Inferior parietal cortex (tissue), 1 donor: ENCODE measurements at regions not wholly inside any gene's neighbourhood (a gene's known extent, or its start where the extent isn't known, plus 50 kb on each side); places are given as distances from the start of the nearest gene placed in this dataset.

ENCODE experiments used
- DNase-seq: peaks from one replicate; pipeline ENCODE4 v3.0.0-alpha.2; 2016; ENCODE audit errors: extremely low spot score

DNA sequence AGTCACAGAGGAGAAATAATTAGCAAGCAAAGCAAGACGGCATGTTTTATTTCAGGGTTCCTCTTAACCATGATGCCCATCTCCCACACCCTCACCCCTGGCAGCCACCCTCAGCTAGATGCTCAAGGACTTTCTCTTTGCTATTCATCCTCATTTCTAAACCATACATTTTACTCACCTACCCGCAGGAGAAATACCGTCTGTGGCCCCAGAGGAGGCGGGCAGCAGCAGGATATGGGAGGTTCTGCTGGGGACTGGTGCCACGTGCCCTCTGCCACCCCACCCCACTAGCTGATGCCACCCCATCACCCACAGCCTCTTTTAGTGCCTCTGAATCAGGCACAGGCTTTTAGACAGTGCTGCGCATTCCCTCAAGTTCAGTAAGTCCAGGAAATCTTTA, 168.7 kb upstream of the ITGB1 start:
- no peak for DNase-seq

DNA sequence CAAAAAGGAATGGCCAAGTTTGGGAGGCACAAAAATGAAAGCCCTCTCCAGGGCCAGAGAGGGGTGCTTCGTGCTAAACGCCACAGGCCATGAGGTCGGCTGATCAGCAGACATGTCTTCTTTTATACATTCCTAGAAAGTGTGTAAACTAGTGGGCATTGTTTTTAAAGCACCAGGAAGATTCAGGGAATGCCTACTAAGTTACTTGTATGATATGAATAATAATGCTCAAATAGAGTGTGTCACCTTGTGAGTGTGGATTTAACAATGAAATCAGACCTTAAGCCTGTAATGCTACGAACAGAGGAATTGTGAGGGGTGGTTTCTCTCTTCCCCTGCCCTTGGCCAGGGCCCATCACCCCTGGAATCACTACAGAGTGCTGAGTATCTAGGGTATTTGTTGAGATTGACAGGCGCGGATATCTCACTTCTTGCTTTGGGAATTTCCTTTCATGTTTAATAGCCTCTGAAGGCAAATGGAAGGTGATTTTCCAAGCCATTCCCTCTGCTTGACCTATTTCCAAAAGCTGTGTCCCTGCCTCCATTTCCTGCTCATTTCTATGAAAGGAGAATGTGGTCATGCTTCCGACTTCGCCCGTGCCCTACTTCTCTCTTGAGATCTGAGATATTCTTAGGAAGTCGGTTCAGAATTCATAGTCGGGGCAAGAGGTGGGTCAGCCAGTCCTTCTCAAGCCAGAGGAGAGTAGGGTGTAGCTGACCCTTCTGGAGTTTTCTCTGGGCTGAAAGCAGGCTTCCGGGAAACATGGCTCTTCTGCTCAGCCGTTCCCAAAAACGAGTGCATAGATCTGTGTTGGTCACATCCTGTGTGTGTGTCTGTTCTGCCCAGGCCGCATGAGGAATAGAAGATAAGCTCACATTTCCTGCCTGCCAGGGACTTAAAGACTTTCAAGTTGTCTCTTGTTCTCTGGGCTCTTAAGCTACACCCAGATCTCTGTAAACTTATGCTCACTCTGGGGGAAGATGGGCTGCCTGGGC, 167.8 kb upstream of the ITGB1 start:
- DNase-seq, result no peak

DNA sequence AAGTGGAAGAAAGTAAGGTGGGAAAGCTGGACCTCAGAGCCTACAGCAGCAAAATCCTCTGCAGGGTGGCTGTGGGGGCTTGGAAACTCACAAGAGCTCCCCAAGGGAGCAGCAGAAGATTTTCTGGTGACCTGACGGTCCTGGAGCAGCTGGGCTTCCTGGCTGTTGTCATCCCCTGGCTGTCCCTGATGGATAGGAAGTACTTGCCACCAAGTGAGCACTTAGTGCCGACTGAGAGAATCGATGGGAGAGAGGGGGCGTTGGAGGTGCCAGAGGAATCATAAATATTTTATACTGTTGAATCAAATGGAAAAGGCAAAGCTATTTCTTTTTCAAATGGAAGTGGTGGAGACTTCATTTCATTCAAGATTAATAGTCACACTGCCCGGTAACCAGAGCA, 167.1 kb upstream of the ITGB1 start:
- no peak for DNase-seq

DNA sequence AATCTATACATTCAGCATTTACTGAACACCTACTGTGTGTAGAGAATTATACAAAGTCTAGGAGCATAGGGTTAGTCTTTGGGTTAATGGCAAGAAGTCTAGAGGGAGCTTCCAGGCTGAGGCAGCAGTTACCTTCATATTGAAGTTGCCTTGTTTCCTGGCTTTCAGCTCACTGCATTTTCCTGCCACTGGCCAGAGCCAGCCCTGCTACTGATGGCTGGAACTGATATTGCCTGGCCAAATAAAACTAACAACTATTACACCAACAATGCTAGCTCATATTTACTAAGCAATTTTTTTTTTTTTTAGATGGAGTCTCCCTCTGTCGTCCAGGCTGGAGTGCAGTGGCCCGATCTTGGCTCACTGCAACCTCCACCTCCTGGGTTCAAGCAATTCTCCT, 165.7 kb upstream of the ITGB1 start:
- no peak for DNase-seq

DNA sequence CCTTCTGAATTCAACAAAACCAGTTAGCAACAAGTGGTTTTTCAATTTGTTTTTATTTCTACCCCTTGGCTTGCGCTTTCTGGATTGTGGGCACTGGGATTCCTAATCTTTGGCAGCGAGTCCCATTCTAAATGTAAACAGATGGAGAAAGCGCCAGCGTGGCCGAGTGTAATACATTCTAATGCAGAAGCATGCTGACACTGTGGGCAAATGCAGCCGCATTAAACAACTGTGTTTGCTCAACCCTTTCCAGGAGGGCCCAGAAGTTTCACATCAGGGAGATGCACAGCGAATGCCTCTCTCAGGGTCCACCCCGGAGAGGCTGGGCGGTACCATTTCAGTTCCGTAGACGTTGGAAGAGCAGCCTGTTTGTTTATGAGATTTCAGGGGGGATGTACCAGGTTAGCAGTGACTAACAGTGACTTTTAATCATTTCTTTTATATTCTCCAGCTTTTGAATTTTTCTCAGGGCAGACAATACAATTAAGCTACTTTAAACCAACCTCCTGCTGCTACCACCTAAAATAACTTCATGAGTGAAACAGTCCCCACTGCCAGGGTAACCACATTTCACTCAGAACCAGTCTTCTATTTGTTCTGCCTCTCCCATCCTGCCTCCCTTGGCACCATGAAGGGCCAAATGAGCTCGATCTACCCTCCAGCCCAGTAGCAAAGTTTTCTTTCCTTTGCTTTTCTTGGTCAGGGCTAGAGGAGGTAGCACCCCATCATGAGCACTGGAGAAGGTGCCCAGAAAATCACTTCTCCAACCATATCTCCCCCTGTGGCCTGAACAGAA, 164.2 kb upstream of the ITGB1 start:
- DNase-seq, result no peak

DNA sequence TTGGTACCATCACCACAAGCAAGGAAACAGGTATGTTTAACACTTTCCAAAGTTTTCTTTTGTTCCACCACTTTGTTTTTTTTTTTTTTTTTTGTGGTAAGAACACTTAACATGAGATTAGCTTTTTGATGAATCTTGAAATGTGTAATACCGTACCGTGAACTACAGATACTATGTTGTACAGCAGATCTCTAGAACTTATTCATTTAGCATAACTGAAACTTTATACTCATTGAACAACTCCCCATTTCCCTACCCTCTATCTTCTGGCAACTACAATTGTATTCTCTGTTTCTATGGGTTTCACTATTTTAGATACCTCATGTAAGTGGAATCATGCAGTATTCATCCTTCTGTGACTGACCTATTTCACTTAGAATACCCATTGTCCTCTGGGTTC, 162.7 kb upstream of the ITGB1 start:
- DNase-seq, result no peak

DNA sequence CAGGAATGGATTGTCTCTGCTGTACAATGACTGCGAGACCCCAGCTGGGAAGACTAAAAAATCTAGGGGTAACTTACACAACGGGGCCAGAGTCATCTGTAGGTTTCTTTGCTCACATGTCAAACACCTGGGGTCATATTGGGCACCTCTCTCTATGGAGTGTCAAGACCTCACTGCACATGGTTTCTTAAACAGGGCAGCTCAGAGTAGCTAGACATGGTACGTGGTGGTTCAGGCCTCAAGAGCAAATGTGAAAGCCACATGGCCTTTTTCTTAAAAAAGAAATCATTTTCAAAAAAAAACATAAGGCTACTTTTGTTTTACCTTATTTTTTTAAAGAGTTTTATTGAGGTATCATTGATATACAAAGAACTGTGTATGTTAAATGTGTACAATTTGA, 162.2 kb upstream of the ITGB1 start:
- no peak for DNase-seq

DNA sequence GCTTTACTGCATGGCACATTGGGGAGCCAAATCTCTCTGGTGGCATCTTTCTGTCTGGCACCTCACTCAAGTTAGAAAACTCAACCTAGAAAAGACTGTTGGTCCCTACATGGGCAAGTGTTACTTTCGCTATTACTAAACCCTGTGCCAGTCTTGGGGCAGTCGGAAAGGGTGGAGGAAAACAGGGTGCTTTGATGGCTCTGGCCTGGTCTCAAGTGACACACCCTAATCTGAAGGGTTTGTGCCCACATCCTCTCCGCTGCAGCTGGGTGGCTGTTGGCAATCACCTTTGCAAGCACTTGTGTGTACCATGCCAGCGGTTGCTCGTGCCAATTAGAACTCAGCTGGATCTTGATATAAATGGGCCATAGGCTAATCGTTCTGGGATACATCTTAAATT, 159.8 kb upstream of the ITGB1 start:
- no peak for DNase-seq

DNA sequence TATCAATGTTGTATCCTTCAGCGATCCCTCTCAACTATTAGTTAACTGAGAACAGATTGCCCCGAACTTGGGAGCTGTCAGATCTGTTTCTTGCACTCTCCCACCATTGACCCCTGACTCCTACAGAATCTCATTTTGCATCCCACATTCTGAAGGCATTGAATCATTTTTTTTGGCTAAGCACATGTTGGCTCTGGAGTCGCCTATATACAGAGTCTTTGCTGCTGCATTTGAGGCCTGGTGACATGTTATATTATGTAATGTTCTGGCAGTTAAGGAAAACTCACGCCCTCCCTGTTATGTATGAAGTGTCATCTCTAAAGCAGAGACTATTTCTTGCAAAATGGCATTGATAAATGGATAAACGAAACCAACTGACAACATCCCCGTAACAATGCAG, 159.2 kb upstream of the ITGB1 start:
- no peak for DNase-seq

DNA sequence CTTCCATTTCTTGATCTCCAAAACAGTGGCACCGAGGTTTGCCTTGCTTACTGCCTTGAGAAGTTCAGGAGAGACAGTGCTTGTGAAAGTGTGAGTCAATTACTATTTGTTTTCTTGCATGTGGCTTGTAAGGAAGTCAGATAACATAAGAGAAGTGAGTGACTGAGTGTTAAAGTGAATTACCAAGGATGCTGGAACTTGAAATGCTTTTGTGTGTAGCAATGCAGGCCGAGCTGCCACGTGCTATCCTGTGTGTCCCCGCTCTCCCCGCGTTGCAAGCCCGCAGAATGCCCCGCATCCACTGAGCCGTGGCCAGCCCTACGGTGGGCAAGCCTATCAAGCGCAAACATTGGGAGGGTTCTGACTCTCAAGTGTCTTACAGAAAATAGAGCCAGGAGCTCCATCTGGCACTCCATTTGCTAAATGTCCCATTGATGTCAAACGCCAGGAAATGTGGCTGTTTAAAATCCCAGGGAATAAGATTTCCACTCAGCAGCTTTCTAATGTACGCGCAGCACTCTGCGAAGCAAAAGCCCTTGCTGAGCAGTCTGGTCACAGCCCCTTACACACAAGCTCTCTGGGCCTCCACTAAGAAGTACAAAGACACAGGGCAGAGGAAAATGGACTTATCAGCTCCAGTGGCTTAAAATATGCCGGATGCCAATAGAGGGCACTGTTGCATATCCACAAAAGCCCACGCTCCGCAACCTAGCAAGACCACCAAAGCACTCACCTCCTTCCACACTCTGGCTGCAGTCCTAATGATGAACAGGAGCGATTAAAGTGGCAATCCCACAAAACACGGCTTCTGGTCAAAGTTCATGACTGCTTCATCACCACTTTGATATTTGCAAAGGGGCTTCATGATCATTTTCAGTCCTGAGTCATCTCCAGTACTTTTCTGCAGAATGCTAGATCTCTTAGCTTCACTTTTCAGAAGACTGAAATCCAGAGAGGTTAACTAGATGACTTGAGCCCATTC, 158.0 kb upstream of the ITGB1 start:
- peak; percentile 42 for DNase-seq

DNA sequence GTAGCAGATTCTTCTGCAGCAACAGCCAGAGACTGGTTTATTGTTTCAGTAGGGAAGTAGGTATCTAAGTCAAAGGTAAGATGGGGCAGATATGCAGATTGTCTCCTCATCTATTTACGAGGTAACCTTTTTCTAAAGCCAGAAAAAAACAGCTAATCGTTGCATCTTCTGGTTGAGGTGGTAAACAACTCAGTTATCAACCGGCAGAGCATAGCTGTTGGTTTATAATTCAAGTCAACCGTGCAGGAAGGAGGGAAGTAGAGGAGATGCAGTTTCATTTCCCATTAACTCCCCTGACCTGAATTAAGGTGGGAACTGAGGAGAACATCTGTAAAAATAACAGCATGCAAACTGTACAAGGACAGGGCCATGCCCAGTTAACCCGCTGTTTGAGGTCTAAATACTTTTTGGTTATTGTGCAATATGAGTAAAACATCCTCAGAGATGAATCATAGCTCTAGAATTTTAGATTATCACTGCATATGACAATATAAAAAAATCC, 156.5 kb upstream of the ITGB1 start:
- no peak for DNase-seq

DNA sequence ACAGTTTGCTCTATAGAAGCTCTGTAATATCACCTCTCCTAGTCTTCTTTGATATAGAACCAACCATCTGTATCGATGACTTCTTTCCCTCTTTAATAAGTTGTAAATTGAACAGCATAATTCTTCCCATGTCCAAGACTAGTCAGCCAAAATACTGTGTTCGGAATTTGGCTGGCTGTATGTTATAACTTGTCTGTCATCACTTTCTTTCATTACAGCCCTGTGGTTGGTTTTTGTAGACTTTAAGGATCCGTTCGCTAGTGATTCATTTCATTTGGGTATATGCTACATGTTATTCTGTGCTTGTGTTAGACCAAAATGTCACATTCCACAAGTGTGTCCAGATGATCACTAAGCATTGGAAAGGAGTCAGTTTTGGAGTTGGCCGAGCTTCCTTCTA, 155.4 kb upstream of the ITGB1 start:
- no peak for DNase-seq

DNA sequence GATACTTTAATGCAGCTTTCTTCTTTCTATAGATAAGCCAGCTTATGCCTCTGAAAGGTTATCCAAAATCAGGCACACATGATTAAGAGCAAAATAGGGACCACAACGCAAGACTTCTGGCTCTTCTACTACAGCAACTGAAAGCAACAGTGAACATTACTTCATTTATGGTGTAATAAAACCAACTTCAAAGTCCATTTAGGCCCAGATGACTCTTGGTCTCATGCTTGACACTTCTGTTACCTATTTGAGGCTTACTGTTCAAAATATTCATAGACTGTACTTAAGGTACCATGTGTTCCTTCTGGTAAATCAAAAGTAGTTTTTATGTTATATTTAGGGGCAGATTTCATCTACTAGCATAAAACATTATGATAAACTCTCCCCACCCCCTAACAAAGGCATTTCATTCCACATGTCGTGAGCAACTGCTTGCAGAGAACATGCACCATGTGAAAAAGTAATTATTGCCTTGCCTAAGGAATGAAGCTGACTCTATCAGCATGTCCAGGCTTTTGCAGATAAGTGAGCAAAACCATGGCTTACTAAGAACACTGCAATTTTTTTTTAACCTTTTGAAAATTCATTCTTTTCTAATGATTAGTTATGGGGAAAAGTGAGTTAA, 154.9 kb upstream of the ITGB1 start:
- DNase-seq, result no peak

DNA sequence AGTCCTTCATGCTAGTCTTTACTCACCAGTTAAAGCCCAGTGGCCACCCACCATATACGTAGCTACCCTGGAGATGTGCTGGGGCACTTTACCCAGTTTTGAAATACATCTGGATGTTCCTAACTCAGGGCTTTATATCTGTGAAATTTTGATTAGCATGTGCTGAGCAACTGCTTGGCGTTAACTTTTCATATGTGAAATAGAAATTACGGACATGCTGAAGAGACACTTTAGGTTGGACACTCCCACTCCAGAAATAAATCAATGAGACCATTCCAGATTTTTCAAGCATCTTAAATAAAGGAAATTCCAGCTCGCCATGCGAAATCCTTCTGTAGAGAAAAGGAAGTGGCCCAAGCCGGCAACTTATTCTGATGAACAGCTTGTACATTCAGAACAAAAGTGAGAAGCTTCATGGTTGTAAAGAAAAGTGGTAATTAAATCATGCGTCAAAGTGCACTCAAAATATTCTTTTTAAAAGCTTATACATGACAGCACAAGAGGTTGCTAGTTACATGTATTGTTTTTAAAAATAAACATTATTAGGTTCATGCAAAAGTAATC, 153.5 kb upstream of the ITGB1 start:
- no peak for DNase-seq

DNA sequence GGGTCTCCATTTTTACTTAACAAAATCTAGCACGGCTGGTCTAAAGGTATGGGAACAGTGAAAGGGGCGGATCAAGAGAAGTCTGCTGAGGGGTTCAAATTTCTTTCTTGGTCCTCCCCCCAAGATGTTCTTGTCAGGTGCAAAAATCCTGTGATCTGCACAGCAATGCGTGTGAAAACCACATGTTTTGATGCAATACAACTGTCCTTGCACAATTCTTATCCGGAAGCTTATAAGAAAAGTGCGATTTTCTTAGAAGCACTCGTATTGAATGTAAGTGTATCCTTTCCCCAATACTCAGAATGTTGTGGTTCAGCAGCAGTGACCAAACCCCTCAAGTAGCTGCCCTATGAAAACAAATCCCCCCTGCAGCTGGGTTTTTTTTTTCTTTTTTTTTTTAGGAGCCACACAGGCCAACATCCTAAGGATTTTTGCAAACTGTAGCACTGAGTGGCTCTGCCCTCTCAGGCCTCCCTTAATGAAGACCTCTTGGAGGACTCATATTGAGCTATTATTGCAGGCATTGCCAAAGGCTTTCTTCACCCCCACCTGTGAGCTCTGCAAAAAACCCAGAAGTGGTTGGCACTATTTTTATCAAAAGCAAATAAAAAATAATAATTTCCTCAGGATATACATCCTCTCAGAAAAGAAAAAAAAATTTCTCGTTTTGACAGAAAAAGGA, 151.9 kb upstream of the ITGB1 start:
- no peak for DNase-seq

DNA sequence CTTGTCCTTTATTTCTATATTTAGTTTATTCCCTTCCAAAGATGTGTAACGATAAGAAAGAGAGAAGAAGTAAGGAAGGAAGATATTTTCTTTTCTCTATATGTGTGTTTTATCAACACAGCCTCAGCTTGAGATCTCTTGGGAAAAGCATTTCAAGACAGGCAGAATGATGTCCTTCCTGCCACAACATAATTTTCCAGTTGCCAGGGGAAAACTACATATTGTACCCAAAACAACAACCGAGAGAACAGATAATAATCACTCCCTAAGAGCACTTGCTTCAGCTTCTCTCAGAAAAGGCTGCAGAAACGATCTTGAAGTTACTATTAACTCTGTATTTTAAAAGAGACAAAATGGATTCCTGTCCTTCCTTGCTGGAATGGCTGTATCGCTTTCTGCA, 151.4 kb upstream of the ITGB1 start:
- DNase-seq, result no peak

DNA sequence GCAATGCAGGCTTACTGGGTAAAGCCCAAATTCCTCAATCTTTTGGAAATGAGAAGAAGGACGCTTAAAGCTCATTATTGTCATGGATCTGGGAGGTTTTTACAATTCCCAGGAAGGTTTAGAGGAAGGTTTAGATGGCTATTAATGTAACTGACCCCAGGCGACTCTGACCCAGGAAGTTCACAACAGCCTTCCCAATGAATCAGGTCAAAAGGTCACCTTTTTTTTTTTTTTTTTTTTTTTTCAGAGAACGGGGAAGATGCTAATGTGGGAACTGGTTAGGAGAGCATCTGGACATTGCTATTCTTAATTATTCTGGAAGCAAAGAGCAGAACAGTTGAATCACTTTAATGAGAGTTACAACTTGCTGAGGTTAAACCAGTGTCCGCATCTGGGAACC, 149.9 kb upstream of the ITGB1 start:
- no peak for DNase-seq

DNA sequence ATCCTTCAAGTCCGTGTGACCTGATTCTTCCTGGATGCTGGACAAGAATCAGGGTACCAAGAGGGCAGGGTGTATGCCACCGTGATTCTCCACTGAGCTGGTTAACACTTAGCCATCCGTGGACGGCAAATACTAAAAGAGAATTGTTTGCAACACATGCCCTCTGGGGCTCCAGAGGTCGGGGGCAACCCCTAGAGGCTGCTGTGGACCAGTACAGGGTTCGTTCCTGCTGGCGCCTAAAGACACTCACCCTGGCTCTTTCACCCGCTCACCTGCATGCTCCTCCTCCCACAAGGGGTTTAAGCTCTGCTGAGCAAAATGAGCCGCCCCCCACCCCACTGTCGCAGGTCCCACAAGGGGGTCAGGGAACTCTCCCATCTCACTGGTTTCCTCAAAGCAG, 148.7 kb upstream of the ITGB1 start:
- no peak for DNase-seq

DNA sequence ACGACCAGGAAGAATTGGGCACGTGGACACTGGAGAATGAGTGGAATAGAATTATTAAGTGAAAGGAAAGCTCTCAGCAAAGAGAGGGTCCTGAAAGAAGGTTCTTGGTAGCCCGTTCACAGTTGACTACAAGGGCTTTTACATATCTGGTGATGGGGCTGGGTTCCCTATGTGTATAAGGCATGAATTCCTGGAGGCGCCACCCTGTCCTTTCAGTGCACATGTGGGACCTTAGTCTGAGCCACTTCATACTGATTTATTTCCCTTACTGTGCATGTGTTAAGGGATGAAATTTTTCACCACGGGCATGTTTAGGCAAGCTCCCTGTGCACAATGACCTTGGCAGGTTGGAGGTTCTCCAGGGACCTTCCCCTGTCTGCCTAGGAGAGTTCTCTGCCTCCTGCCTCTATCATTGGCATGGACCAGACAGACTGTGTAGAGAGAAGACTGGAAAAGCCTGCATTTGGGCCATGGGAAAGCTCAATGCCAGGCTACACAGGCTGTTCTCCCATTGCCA, 145.9 kb upstream of the ITGB1 start:
- DNase-seq, result no peak

DNA sequence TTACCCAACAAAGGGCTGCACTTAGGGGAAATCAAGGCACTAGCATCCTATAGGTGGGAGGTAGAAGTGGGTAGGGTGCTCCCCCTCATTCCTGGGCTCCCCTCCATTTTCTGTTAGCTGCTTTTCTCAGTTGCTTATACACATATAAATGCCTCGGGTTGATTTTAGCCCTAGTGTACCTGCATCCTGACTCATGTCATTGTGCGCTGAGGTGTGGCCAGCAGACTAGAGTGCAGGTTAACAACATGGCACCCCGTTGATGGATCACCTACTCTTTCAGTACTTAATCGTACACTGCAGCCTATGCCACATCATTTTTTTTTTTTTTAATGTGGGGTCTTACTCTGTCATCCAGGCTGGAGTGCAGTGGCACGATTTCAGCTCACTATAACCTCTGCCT, 144.0 kb upstream of the ITGB1 start:
- no peak for DNase-seq
